ENCODE measurements at regions not wholly inside any gene's neighbourhood (a gene's known extent, or its start where the extent isn't known, plus 50 kb on each side); places are given as distances from the start of the nearest gene placed in this dataset.

DNA sequence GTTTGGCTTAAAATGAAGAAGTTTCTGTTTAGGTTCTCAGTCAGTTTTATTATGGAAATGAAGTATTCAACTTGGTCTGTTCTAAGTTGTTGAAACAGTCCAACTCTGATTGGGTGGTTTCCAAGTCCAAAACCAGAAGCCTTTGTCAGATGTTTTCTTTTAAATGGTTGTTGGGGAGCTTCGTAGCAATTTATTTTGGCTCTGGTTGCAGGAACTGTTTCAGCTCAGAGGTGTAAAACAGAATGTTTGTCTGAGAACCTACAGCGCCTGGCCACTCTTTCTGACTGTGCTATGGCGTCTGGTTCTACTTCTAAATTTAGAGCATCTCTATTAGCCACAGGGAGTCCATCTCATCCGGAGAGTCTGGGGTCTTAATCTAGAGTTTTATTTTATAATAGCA lies 582.6 kb upstream of the TMPRSS15 start:
- DNase-seq (ENCODE audit: extremely low spot score) = no peak
- H3K27ac ChIP-seq (ENCODE audit: low read depth) = no peak overlapping the region
- WGBS = 47% methylated on average over 4 of the region's 4 CpGs

DNA sequence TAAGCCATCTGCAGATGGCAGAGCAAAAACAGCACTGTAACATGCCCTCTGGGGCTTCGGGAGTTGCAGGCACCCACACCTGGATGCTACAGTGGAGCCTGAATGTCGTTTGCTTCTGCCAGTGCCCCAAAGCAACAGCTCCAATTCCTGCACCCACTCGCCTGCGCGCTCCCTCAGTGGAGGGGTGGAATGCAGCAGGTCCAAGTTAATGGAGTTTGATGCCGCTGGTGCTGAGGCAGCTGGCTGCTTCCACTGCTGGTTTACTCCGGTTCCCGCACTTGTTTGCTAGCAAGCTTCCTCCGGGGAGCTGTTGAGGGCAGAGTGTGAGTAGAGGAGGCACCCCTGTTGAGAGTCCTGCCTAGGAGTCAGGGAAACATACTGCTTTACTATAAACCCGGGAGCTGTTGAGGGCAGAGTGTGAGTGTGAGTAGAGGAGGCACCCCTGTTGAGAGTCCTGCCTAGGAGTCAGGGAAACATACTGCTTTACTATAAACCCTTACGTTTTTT lies 584.0 kb upstream of the TMPRSS15 start:
- whole genome bisulfite sequencing = 85% methylated on average over 11 of the region's 11 CpGs
- H3K27ac ChIP-seq (ENCODE audit: low read depth) = no peak overlapping the region
- no peaks in the 10 kb centered on the region for H3K4me1 ChIP-seq (ENCODE audit: insufficient read depth)
- no peaks in the 10 kb centered on the region for H3K36me3 ChIP-seq (ENCODE audit: insufficient read depth)
- DNase-seq (ENCODE audit: extremely low spot score) = no peak
- no peak overlapping the region for H3K4me3 ChIP-seq (ENCODE audit: low read depth, low read length)

More for the DNA sequence above, 582.6 kb upstream of the TMPRSS15 start:
- H3K4me3 ChIP-seq (ENCODE audit: low read depth, low read length) = no peak overlapping the region
- no peaks in the 10 kb centered on the region for H3K4me1 ChIP-seq (ENCODE audit: insufficient read depth)
- H3K36me3 ChIP-seq (ENCODE audit: insufficient read depth) = no peaks in the 10 kb centered on the region

- WGBS = 65% methylated on average over 7 of the region's 7 CpGs
- DNase-seq (ENCODE audit: extremely low spot score) = no peak
- no peak overlapping the region for H3K27ac ChIP-seq (ENCODE audit: low read depth)
Observed at GRCh38 chr21:18989953-18990495, 586.4 kb upstream of the TMPRSS15 start.

GRCh38 chr21:18991846-18992245 lies 588.3 kb upstream of the TMPRSS15 start:
- Histone ChIP-seq H3K4me3 (ENCODE audit: low read depth, low read length) (no peak overlapping the region), H3K4me1 (ENCODE audit: insufficient read depth) (no peaks in the 10 kb centered on the region), H3K27ac (ENCODE audit: low read depth) (no peak overlapping the region), H3K36me3 (ENCODE audit: insufficient read depth) (no peaks in the 10 kb centered on the region)
- no peak for DNase-seq (ENCODE audit: extremely low spot score)
- WGBS = 81% methylated on average over 1 of the region's 1 CpG

More at GRCh38 chr21:18989953-18990495, 586.4 kb upstream of the TMPRSS15 start:
- H3K4me1 ChIP-seq (ENCODE audit: insufficient read depth) = no peaks in the 10 kb centered on the region
- no peaks in the 10 kb centered on the region for H3K36me3 ChIP-seq (ENCODE audit: insufficient read depth)
- H3K4me3 ChIP-seq (ENCODE audit: low read depth, low read length) = no peak overlapping the region

DNA sequence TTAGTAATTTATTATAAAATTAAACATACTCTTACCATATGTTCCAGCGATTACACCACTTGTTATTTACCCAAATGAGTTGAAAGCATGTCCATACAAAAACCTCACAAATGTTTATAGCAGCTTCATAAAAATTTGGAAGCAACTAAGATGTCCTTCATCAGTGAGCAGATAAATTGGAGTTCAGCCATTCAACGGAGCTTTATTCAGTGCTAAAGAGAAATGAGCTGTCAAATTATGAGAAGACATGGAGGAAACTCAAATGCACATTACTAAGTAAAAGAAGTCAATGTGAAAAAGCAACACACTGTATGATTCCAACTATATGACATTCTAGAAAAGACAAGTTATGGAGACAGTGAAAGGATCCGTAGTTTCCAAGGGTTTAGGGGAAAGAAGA lies 606.7 kb upstream of the TMPRSS15 start:
- no peak for DNase-seq (ENCODE audit: extremely low spot score)
- H3K27ac ChIP-seq (ENCODE audit: low read depth) = no peak overlapping the region
- H3K36me3 ChIP-seq (ENCODE audit: insufficient read depth) = no peaks in the 10 kb centered on the region
- no peaks in the 10 kb centered on the region for H3K4me1 ChIP-seq (ENCODE audit: insufficient read depth)
- H3K4me3 ChIP-seq (ENCODE audit: low read depth, low read length) = no peak overlapping the region
- WGBS = 64% methylated on average over 3 of the region's 3 CpGs

DNA sequence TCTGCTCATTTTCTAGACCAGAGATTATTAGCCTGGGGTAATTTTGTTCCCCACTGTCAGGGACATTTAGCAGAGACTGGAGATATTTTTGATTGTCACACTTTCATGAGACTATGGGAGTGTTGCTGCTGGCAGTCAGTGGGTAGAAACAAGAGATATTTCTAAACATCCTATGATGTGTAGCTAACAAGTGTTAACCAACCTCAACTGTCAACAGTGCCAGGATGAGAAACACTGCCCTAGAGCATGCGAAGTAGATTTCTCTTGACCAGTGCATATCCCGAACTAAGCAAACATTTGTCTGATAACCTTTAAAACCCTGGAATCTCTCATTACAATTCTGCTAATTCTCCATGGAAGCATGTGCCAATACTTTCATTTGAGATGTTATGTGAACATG lies 607.4 kb upstream of the TMPRSS15 start:
- Histone ChIP-seq H3K36me3 (ENCODE audit: insufficient read depth) (no peaks in the 10 kb centered on the region), H3K4me3 (ENCODE audit: low read depth, low read length) (no peak overlapping the region), H3K27ac (ENCODE audit: low read depth) (no peak overlapping the region), H3K4me1 (ENCODE audit: insufficient read depth) (no peaks in the 10 kb centered on the region)
- DNase-seq (ENCODE audit: extremely low spot score) = no peak
- WGBS = 54% methylated on average over 2 of the region's 2 CpGs

- Histone ChIP-seq H3K36me3 (ENCODE audit: insufficient read depth) (no peaks in the 10 kb centered on the region), H3K4me1 (ENCODE audit: insufficient read depth) (no peaks in the 10 kb centered on the region), H3K4me3 (ENCODE audit: low read depth, low read length) (no peak overlapping the region), H3K27ac (ENCODE audit: low read depth) (no peak overlapping the region)
- WGBS = 62% methylated on average over 2 of the region's 2 CpGs
- no peak for DNase-seq (ENCODE audit: extremely low spot score)
Observed at GRCh38 chr21:19011451-19011850, 607.9 kb upstream of the TMPRSS15 start.

GRCh38 chr21:19013916-19014315 lies 610.3 kb upstream of the TMPRSS15 start:
- H3K4me3 ChIP-seq (ENCODE audit: low read depth, low read length) = no peak overlapping the region
- WGBS = 80% methylated on average over 3 of the region's 3 CpGs
- H3K27ac ChIP-seq (ENCODE audit: low read depth) = no peak overlapping the region
- no peaks in the 10 kb centered on the region for H3K36me3 ChIP-seq (ENCODE audit: insufficient read depth)
- no peak for DNase-seq (ENCODE audit: extremely low spot score)
- H3K4me1 ChIP-seq (ENCODE audit: insufficient read depth) = no peaks in the 10 kb centered on the region

DNA sequence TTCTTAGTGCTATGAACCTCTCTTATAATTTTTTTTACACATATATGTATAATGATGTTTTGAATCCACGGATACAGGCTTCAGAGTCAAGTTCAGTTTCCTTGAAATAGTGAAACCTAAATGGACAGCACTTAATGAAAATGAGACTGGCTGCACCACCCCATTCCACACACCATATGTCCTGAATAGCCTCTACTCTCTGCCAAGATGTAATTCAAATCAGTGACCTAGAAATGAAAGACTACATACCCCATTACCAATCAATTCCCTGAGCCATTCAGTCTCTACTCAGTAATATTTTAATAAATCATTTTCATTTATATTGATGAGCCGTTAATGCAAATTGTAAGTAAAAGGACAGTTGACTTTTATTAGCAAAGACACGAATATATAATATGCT lies 614.9 kb upstream of the TMPRSS15 start:
- Histone ChIP-seq H3K4me3 (ENCODE audit: low read depth, low read length) (no peak overlapping the region), H3K4me1 (ENCODE audit: insufficient read depth) (no peaks in the 10 kb centered on the region), H3K27ac (ENCODE audit: low read depth) (no peak overlapping the region), H3K36me3 (ENCODE audit: insufficient read depth) (no peaks in the 10 kb centered on the region)
- no peak for DNase-seq (ENCODE audit: extremely low spot score)
- WGBS = 67% methylated on average over 3 of the region's 3 CpGs

- no peaks in the 10 kb centered on the region for H3K4me1 ChIP-seq (ENCODE audit: insufficient read depth)
- WGBS = 96% methylated on average over 4 of the region's 4 CpGs
- no peaks in the 10 kb centered on the region for H3K36me3 ChIP-seq (ENCODE audit: insufficient read depth)
- no peak for DNase-seq (ENCODE audit: extremely low spot score)
- no peak overlapping the region for H3K27ac ChIP-seq (ENCODE audit: low read depth)
- no peak overlapping the region for H3K4me3 ChIP-seq (ENCODE audit: low read depth, low read length)
Observed at GRCh38 chr21:19022978-19023377, 619.4 kb upstream of the TMPRSS15 start.

DNA sequence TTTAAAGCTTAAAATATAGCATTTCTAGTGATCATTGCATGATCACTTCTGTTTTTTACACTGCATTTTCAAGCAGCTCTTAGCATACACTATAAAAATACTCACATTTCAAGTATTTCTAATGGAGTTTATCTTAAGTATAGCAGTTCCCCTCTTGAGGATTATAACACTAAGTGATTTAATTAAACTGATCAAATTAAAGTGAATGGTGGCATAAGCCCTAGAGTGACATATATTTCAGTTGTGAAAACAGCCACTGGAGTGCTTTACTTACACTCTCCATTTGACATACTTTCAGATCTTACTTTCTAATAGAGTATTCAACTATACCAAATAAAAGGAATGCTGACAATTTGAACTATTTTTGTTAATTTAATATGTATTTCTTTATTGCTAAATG lies 623.3 kb upstream of the TMPRSS15 start:
- H3K27ac ChIP-seq (ENCODE audit: low read depth) = no peak overlapping the region
- H3K4me1 ChIP-seq (ENCODE audit: insufficient read depth) = no peaks in the 10 kb centered on the region
- no peak for DNase-seq (ENCODE audit: extremely low spot score)
- H3K36me3 ChIP-seq (ENCODE audit: insufficient read depth) = no peaks in the 10 kb centered on the region
- no peak overlapping the region for H3K4me3 ChIP-seq (ENCODE audit: low read depth, low read length)

DNA sequence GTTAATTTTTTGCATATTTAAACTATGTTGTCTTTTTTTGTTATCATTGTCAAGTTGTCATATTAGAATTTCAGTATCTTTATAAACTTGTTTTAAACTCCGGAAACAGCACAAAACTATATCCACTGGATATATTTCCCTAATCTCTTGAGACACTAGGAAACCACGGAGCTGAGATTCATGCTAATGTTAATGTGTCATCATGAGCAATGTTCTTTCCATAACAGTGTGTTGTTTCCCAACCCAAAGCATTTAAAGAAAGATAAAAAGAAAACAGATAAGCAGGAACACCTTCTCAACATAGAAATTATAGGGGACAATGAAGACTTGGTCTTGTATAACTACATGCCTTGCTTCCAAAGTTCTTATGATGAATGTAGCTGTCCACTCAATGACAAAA lies 626.2 kb upstream of the TMPRSS15 start:
- Histone ChIP-seq H3K27ac (ENCODE audit: low read depth) (no peak overlapping the region), H3K36me3 (ENCODE audit: insufficient read depth) (no peaks in the 10 kb centered on the region), H3K4me1 (ENCODE audit: insufficient read depth) (no peaks in the 10 kb centered on the region), H3K4me3 (ENCODE audit: low read depth, low read length) (no peak overlapping the region)
- WGBS = 48% methylated on average over 2 of the region's 2 CpGs
- DNase-seq (ENCODE audit: extremely low spot score) = no peak

GRCh38 chr21:19031953-19032352 lies 628.4 kb upstream of the TMPRSS15 start:
- no peaks in the 10 kb centered on the region for H3K4me1 ChIP-seq (ENCODE audit: insufficient read depth)
- WGBS = 87% methylated on average over 1 of the region's 1 CpG
- H3K36me3 ChIP-seq (ENCODE audit: insufficient read depth) = no peaks in the 10 kb centered on the region
- no peak overlapping the region for H3K4me3 ChIP-seq (ENCODE audit: low read depth, low read length)
- no peak for DNase-seq (ENCODE audit: extremely low spot score)
- no peak overlapping the region for H3K27ac ChIP-seq (ENCODE audit: low read depth)

- WGBS = 42% methylated on average over 4 of the region's 4 CpGs
Observed at GRCh38 chr21:19034041-19034440, 630.5 kb upstream of the TMPRSS15 start.

DNA sequence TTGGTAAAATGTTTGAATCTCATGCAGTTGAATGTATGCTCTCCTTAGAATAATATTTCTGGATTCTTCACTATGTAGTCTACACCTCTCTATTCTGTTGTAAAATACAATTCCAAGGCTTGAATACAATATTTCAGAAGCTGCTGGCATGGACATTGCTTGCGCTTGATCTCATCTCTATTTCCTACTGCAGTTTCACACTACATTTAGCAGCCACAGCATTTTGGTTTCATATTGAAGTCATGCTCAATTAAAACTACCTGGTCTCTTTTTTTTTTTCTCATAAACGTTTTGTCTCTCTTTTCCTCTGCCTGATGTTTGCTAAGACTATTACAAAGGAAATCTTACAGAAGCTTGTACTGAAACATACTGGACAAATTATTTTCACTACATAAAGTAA lies 631.0 kb upstream of the TMPRSS15 start:
- Histone ChIP-seq H3K36me3 (ENCODE audit: insufficient read depth) (no peaks in the 10 kb centered on the region), H3K4me1 (ENCODE audit: insufficient read depth) (no peaks in the 10 kb centered on the region), H3K27ac (ENCODE audit: low read depth) (no peak overlapping the region), H3K4me3 (ENCODE audit: low read depth, low read length) (no peak overlapping the region)
- DNase-seq (ENCODE audit: extremely low spot score) = no peak
- 67% methylated on average over 2 of the region's 2 CpGs for WGBS

More at GRCh38 chr21:19034041-19034440, 630.5 kb upstream of the TMPRSS15 start:
- no peak overlapping the region for H3K4me3 ChIP-seq (ENCODE audit: low read depth, low read length)
- no peak overlapping the region for H3K27ac ChIP-seq (ENCODE audit: low read depth)
- no peaks in the 10 kb centered on the region for H3K36me3 ChIP-seq (ENCODE audit: insufficient read depth)
- DNase-seq (ENCODE audit: extremely low spot score) = no peak
- no peaks in the 10 kb centered on the region for H3K4me1 ChIP-seq (ENCODE audit: insufficient read depth)
